ENCODE measurements at regions not wholly inside any gene's neighbourhood (a gene's known extent, or its start where the extent isn't known, plus 50 kb on each side); places are given as distances from the start of the nearest gene placed in this dataset.

- WGBS = 29% methylated on average over 30 of the region's 30 CpGs
- Histone ChIP-seq H3K36me3 (ENCODE audit: control insufficient read depth in 2 of 2, insufficient read depth in 2 of 2, low read length in 1 of 2) (no peaks in the 10 kb centered on the region), H3K27ac (ENCODE audit: low read depth in 1 of 2, low read length in 1 of 2) (no peak overlapping the region), H3K4me3 (ENCODE audit: low read length in 2 of 2) (no peak overlapping the region), H3K9me3 (ENCODE audit: control insufficient read depth in 2 of 2, insufficient read depth in 1 of 2, low read length in 1 of 2) (no peaks in the 10 kb centered on the region), H3K27me3 (ENCODE audit: control insufficient read depth in 2 of 2, insufficient read depth in 1 of 2, low read length in 1 of 2) (peaks cover 0 to 39% of the 10 kb centered on the region in 2 donors), H3K4me1 (ENCODE audit: control insufficient read depth in 2 of 2, insufficient read depth in 2 of 2, low read length in 2 of 2) (no peaks in the 10 kb centered on the region)
- no peak for DNase-seq (ENCODE audit: low read depth in 6 of 9, low spot score in 9 of 9)
Observed at GRCh38 chr17:79315358-79316105, 240.9 kb downstream of the ENGASE start.

GRCh38 chr17:79314617-79315357 lies 240.2 kb downstream of the ENGASE start:
- no peaks in the 10 kb centered on the region for H3K4me1 ChIP-seq (ENCODE audit: control insufficient read depth in 2 of 2, insufficient read depth in 2 of 2, low read length in 2 of 2)
- no peaks in the 10 kb centered on the region for H3K36me3 ChIP-seq (ENCODE audit: control insufficient read depth in 2 of 2, insufficient read depth in 2 of 2, low read length in 1 of 2)
- H3K27me3 ChIP-seq (ENCODE audit: control insufficient read depth in 2 of 2, insufficient read depth in 1 of 2, low read length in 1 of 2) = peaks cover 0 to 39% of the 10 kb centered on the region in 2 donors
- 81% methylated on average over 13 of the region's 13 CpGs for WGBS
- no peak overlapping the region for H3K4me3 ChIP-seq (ENCODE audit: low read length in 2 of 2)
- H3K27ac ChIP-seq (ENCODE audit: low read depth in 1 of 2, low read length in 1 of 2) = no peak overlapping the region
- no peaks in the 10 kb centered on the region for H3K9me3 ChIP-seq (ENCODE audit: control insufficient read depth in 2 of 2, insufficient read depth in 1 of 2, low read length in 1 of 2)
- DNase-seq (ENCODE audit: low read depth in 6 of 9, low spot score in 9 of 9) = no peak

- peaks cover 0 to 27% of the 10 kb centered on the region in 2 donors for H3K27me3 ChIP-seq (ENCODE audit: control insufficient read depth in 2 of 2, insufficient read depth in 1 of 2, low read length in 1 of 2)
- H3K27ac ChIP-seq (ENCODE audit: low read depth in 1 of 2, low read length in 1 of 2) = no peak overlapping the region
- H3K4me3 ChIP-seq (ENCODE audit: low read length in 2 of 2) = no peak overlapping the region
- no peak for DNase-seq (ENCODE audit: low read depth in 6 of 9, low spot score in 9 of 9)
- no peaks in the 10 kb centered on the region for H3K36me3 ChIP-seq (ENCODE audit: control insufficient read depth in 2 of 2, insufficient read depth in 2 of 2, low read length in 1 of 2)
- H3K4me1 ChIP-seq (ENCODE audit: control insufficient read depth in 2 of 2, insufficient read depth in 2 of 2, low read length in 2 of 2) = no peaks in the 10 kb centered on the region
- WGBS = 86% methylated on average over 4 of the region's 4 CpGs
- no peaks in the 10 kb centered on the region for H3K9me3 ChIP-seq (ENCODE audit: control insufficient read depth in 2 of 2, insufficient read depth in 1 of 2, low read length in 1 of 2)
Observed at GRCh38 chr17:79311373-79311772, 236.7 kb downstream of the ENGASE start.

- WGBS = 83% methylated on average over 26 of the region's 26 CpGs
- Histone ChIP-seq H3K4me3 (ENCODE audit: low read length in 2 of 2) (no peak overlapping the region), H3K9me3 (ENCODE audit: control insufficient read depth in 2 of 2, insufficient read depth in 1 of 2, low read length in 1 of 2) (no peaks in the 10 kb centered on the region), H3K27me3 (ENCODE audit: control insufficient read depth in 2 of 2, insufficient read depth in 1 of 2, low read length in 1 of 2) (peaks cover 0 to 24% of the 10 kb centered on the region in 2 donors), H3K36me3 (ENCODE audit: control insufficient read depth in 2 of 2, insufficient read depth in 2 of 2, low read length in 1 of 2) (no peaks in the 10 kb centered on the region), H3K4me1 (ENCODE audit: control insufficient read depth in 2 of 2, insufficient read depth in 2 of 2, low read length in 2 of 2) (no peaks in the 10 kb centered on the region), H3K27ac (ENCODE audit: low read depth in 1 of 2, low read length in 1 of 2) (no peak overlapping the region)
- no peak for DNase-seq (ENCODE audit: low read depth in 6 of 9, low spot score in 9 of 9)
Observed at GRCh38 chr17:79306424-79307318, 232.0 kb downstream of the ENGASE start.

GRCh38 chr17:79305768-79306423 lies 231.3 kb downstream of the ENGASE start:
- no peak for DNase-seq (ENCODE audit: low read depth in 6 of 9, low spot score in 9 of 9)
- H3K9me3 ChIP-seq (ENCODE audit: control insufficient read depth in 2 of 2, insufficient read depth in 1 of 2, low read length in 1 of 2) = no peaks in the 10 kb centered on the region
- WGBS = 67% methylated on average over 29 of the region's 29 CpGs
- no peak overlapping the region for H3K4me3 ChIP-seq (ENCODE audit: low read length in 2 of 2)
- H3K4me1 ChIP-seq (ENCODE audit: control insufficient read depth in 2 of 2, insufficient read depth in 2 of 2, low read length in 2 of 2) = no peaks in the 10 kb centered on the region
- H3K36me3 ChIP-seq (ENCODE audit: control insufficient read depth in 2 of 2, insufficient read depth in 2 of 2, low read length in 1 of 2) = no peaks in the 10 kb centered on the region
- peaks cover 0 to 24% of the 10 kb centered on the region in 2 donors for H3K27me3 ChIP-seq (ENCODE audit: control insufficient read depth in 2 of 2, insufficient read depth in 1 of 2, low read length in 1 of 2)
- no peak overlapping the region for H3K27ac ChIP-seq (ENCODE audit: low read depth in 1 of 2, low read length in 1 of 2)

GRCh38 chr17:79305376-79305767 lies 230.7 kb downstream of the ENGASE start:
- no peak for DNase-seq (ENCODE audit: low read depth in 6 of 9, low spot score in 9 of 9)
- H3K27me3 ChIP-seq (ENCODE audit: control insufficient read depth in 2 of 2, insufficient read depth in 1 of 2, low read length in 1 of 2) = peaks cover 0 to 24% of the 10 kb centered on the region in 2 donors

GRCh38 chr17:79304884-79305283 lies 230.3 kb downstream of the ENGASE start:
- 34% methylated on average over 13 of the region's 13 CpGs for WGBS
- DNase-seq (ENCODE audit: low read depth in 6 of 9, low spot score in 9 of 9) = no peak

More at GRCh38 chr17:79305376-79305767, 230.7 kb downstream of the ENGASE start:
- H3K27ac ChIP-seq (ENCODE audit: low read depth in 1 of 2, low read length in 1 of 2) = no peak overlapping the region
- no peaks in the 10 kb centered on the region for H3K4me1 ChIP-seq (ENCODE audit: control insufficient read depth in 2 of 2, insufficient read depth in 2 of 2, low read length in 2 of 2)
- WGBS = 35% methylated on average over 10 of the region's 10 CpGs
- no peaks in the 10 kb centered on the region for H3K36me3 ChIP-seq (ENCODE audit: control insufficient read depth in 2 of 2, insufficient read depth in 2 of 2, low read length in 1 of 2)
- no peaks in the 10 kb centered on the region for H3K9me3 ChIP-seq (ENCODE audit: control insufficient read depth in 2 of 2, insufficient read depth in 1 of 2, low read length in 1 of 2)
- H3K4me3 ChIP-seq (ENCODE audit: low read length in 2 of 2) = no peak overlapping the region

GRCh38 chr17:79303641-79304205 lies 229.1 kb downstream of the ENGASE start:
- DNase-seq (ENCODE audit: low read depth in 6 of 9, low spot score in 9 of 9) = no peak
- Histone ChIP-seq H3K27ac (ENCODE audit: low read depth in 1 of 2, low read length in 1 of 2) (no peak overlapping the region), H3K4me1 (ENCODE audit: control insufficient read depth in 2 of 2, insufficient read depth in 2 of 2, low read length in 2 of 2) (no peaks in the 10 kb centered on the region), H3K9me3 (ENCODE audit: control insufficient read depth in 2 of 2, insufficient read depth in 1 of 2, low read length in 1 of 2) (no peaks in the 10 kb centered on the region), H3K27me3 (ENCODE audit: control insufficient read depth in 2 of 2, insufficient read depth in 1 of 2, low read length in 1 of 2) (peaks cover 0 to 24% of the 10 kb centered on the region in 2 donors), H3K36me3 (ENCODE audit: control insufficient read depth in 2 of 2, insufficient read depth in 2 of 2, low read length in 1 of 2) (no peaks in the 10 kb centered on the region), H3K4me3 (ENCODE audit: low read length in 2 of 2) (no peak overlapping the region)
- WGBS = 90% methylated on average over 7 of the region's 7 CpGs

More at GRCh38 chr17:79304884-79305283, 230.3 kb downstream of the ENGASE start:
- no peaks in the 10 kb centered on the region for H3K4me1 ChIP-seq (ENCODE audit: control insufficient read depth in 2 of 2, insufficient read depth in 2 of 2, low read length in 2 of 2)
- no peaks in the 10 kb centered on the region for H3K36me3 ChIP-seq (ENCODE audit: control insufficient read depth in 2 of 2, insufficient read depth in 2 of 2, low read length in 1 of 2)
- peaks cover 0 to 24% of the 10 kb centered on the region in 2 donors for H3K27me3 ChIP-seq (ENCODE audit: control insufficient read depth in 2 of 2, insufficient read depth in 1 of 2, low read length in 1 of 2)
- no peak overlapping the region for H3K27ac ChIP-seq (ENCODE audit: low read depth in 1 of 2, low read length in 1 of 2)
- no peak overlapping the region for H3K4me3 ChIP-seq (ENCODE audit: low read length in 2 of 2)
- H3K9me3 ChIP-seq (ENCODE audit: control insufficient read depth in 2 of 2, insufficient read depth in 1 of 2, low read length in 1 of 2) = no peaks in the 10 kb centered on the region

Measured in thymus (tissue), 11 donors.